Endothelial cell of umbilical vein (primary cell): ENCODE measurements at regions not wholly inside any gene's neighbourhood (a gene's known extent, or its start where the extent isn't known, plus 50 kb on each side); places are given as distances from the start of the nearest gene placed in this dataset.

Experiments
- CTCF ChIP-seq, 2 donors: IDR thresholded peaks; 1 replicate in 1 of 2; 2 replicates in 1 of 2; pipeline ENCODE4 v1.5.1; 2011; ENCODE audit warnings: low read length in 2 of 2, mild to moderate bottlenecking in 2 of 2, moderate library complexity in 2 of 2, control low read depth in 1 of 2, inconsistent platforms in 1 of 2, low read depth in 1 of 2; ENCODE audit not compliant: insufficient read depth in 1 of 2; ENCODE audit errors: extremely low read depth in 1 of 2
- EZH2 ChIP-seq: IDR thresholded peaks from 2 replicates; pipeline ENCODE4 v1.6.1; 2012; ENCODE audit warnings: borderline replicate concordance, low read depth, mild to moderate bottlenecking, moderate library complexity, low read length, inconsistent platforms; ENCODE audit not compliant: severe bottlenecking
- FOS ChIP-seq: IDR thresholded peaks from 2 replicates; pipeline ENCODE4 v1.6.1; 2011; ENCODE audit warnings: mild to moderate bottlenecking, low read length, moderate library complexity, borderline replicate concordance; ENCODE audit not compliant: insufficient read depth
- GATA2 ChIP-seq: IDR thresholded peaks from 2 replicates; pipeline ENCODE4 v1.7.0; 2011; ENCODE audit warnings: low read depth, mild to moderate bottlenecking, moderate library complexity, mixed read lengths, low read length; ENCODE audit not compliant: insufficient read length, insufficient read depth
- POLR2A ChIP-seq: IDR thresholded peaks from 2 replicates; pipeline ENCODE4 v1.6.1; 2012; ENCODE audit warnings: low read depth, mild to moderate bottlenecking, control low read depth, low read length
- POLR2AphosphoS5 ChIP-seq: IDR thresholded peaks from 2 replicates; pipeline ENCODE4 v1.6.1; 2012; ENCODE audit warnings: low read depth, mild to moderate bottlenecking, control low read depth, low read length, moderate library complexity; ENCODE audit not compliant: insufficient read depth

GRCh38 chr20:16647875-16648597 is 74.8 kb upstream of the KIF16B start:
- TF ChIP-seq CTCF (IDR thresholded peaks at IDR 0.05; ENCODE audit: extremely low read depth in 1 of 2, insufficient read depth in 1 of 2, low read depth in 1 of 2, low read length in 2 of 2), result no peak
- no peak for TF ChIP-seq POLR2A
- no peak for TF ChIP-seq POLR2AphosphoS5
- TF ChIP-seq EZH2, result no peak
- TF ChIP-seq FOS, result no peak
- no peak for TF ChIP-seq GATA2
